GM12864 (cell line): ENCODE measurements at regions not wholly inside any gene's neighbourhood (a gene's known extent, or its start where the extent isn't known, plus 50 kb on each side); places are given as distances from the start of the nearest gene placed in this dataset.
A peak's percentile ranks its signal among the peaks of the same experiment; 100 is the strongest.

Experiments
- DNase-seq: peaks from one replicate; pipeline ENCODE4 v3.0.0-alpha.2; 2011; ENCODE audit warnings: low read depth
- H3K4me3 ChIP-seq: 2 replicates; pipeline ENCODE4 v1.5.1; 2011; ENCODE audit warnings: mild to moderate bottlenecking, low read depth, low read length, control low read depth
- CTCF ChIP-seq: IDR thresholded peaks from 2 replicates; pipeline ENCODE4 v1.5.1; 2011; ENCODE audit warnings: low read depth, mild to moderate bottlenecking, moderate library complexity, low read length, control low read depth, inconsistent platforms; ENCODE audit errors: missing control alignments

- H3K4me3 ChIP-seq: no peak overlapping the region
- DNase-seq: no peak
- TF ChIP-seq CTCF: no peak
Observed at GRCh38 chr12:131591714-131592709, 118.9 kb upstream of the SFSWAP start.

- no peak for TF ChIP-seq CTCF
- no peak overlapping the region for H3K4me3 ChIP-seq
- peak; percentile 81 for DNase-seq
Observed at GRCh38 chr12:131592972-131593371, 117.9 kb upstream of the SFSWAP start.

GRCh38 chr12:131593406-131593805, 117.5 kb upstream of the SFSWAP start:
- DNase-seq: no peak
- no peak overlapping the region for H3K4me3 ChIP-seq
- no peak for TF ChIP-seq CTCF

GRCh38 chr12:131596115-131596514, 114.8 kb upstream of the SFSWAP start:
- no peak for DNase-seq
- TF ChIP-seq CTCF: no peak
- H3K4me3 ChIP-seq: no peak overlapping the region

GRCh38 chr12:131597333-131597732, 113.6 kb upstream of the SFSWAP start:
- no peak overlapping the region for H3K4me3 ChIP-seq
- no peak for TF ChIP-seq CTCF
- DNase-seq: no peak

GRCh38 chr12:131598717-131599116, 112.2 kb upstream of the SFSWAP start:
- no peak for TF ChIP-seq CTCF
- DNase-seq: no peak

More at GRCh38 chr12:131598717-131599116, 112.2 kb upstream of the SFSWAP start:
- H3K4me3 ChIP-seq: no peak overlapping the region
